ENCODE measurements at regions not wholly inside any gene's neighbourhood (a gene's known extent, or its start where the extent isn't known, plus 50 kb on each side); places are given as distances from the start of the nearest gene placed in this dataset.

DNA sequence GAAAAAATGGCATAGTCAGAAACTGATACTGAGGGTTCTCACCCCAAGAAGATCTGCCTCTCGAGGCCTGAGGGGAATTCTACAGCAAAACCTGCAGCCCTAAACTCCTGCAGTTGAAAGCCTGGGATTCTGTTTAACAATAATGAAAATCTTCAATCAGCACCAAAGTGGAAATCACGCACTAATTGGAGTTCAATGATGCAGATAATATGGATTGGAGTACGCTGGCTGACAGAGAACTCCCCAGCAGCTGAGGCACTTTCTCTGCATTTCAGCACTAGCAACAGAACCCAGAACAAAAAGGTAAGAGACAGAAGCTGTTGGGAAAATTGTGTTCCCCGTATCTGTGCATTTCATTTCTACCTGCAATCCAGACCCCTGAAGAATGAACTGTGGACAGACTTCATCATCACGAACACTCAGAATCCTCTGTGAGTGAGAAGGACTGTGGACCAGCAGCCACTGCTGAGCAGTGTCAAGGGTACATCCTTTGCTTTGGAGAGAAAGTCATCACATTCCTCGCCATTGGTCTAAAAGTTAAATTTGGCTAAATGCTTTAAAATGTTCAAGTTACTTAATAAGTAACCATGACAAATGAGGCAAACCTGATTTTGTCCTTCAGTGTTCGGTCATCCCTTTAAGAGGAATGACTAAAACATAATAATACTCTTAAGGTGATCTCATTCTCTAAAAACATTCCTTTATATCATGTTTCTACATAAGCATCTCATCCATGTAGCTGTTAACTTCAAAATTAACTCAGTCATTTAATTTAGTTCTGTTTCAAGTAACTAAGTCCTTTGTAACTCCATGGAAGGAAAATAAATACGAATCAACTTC lies 126.1 kb downstream of the GAS1 start:
- BruUV-seq (replicated peaks): no TSS peak
- Histone ChIP-seq H3K36me3 (replicated peaks in 1 of 2; ENCODE audit: control insufficient read depth in 1 of 2, insufficient read depth in 2 of 2, low read length in 2 of 2) (no peaks in the 10 kb centered on the region), H4K20me1 (ENCODE audit: insufficient read depth, low read length) (no peaks in the 10 kb centered on the region), H3K4me3 (replicated peaks in 1 of 3; ENCODE audit: insufficient read depth in 1 of 3, low read depth in 2 of 3, low read length in 3 of 3) (no peak overlapping the region), H3K27me3 (ENCODE audit: control insufficient read depth in 1 of 2, insufficient read depth in 2 of 2, low read length in 2 of 2) (peaks cover 0 to 6% of the 10 kb centered on the region in 2 experiments; a peak in 1 of 5 replicates), H3K79me2 (ENCODE audit: insufficient read depth, low read length) (no peaks in the 10 kb centered on the region), H3K9ac (ENCODE audit: insufficient read depth, low read depth, low read length) (no peak overlapping the region), H3K4me2 (ENCODE audit: low read depth, low read length) (no peak overlapping the region), H3K4me1 (ENCODE audit: insufficient read depth, low read length) (no peaks in the 10 kb centered on the region), H3K9me3 (ENCODE audit: low read length) (peaks cover 8% of the 10 kb centered on the region; the same call in 1 of the 2 replicates), H3K27ac (ENCODE audit: extremely low read length, insufficient read depth, low read length) (no peak overlapping the region), H2AFZ (ENCODE audit: low read length) (no peak overlapping the region)
- TF ChIP-seq ZNF274 (CRISPR knock-in tag; IDR thresholded peaks at IDR 0.05): no peak
- no peak for TF ChIP-seq NR2F6 (IDR thresholded peaks at IDR 0.05)
- TF ChIP-seq NR2F6 (CRISPR knock-in tag; IDR thresholded peaks at IDR 0.05): no peak
- no peak for TF ChIP-seq MAF1 (CRISPR knock-in tag; IDR thresholded peaks at IDR 0.05; ENCODE audit: borderline replicate concordance)
- intact Hi-C loops (cut with micrococcal nuclease; ENCODE audit: unreplicated experiment): no loop called here
- WGBS (ENCODE audit: low lambda C conversion rate): 2% methylated on average over 7 of the region's 8 CpGs
- FAIRE-seq (no peak), ATAC-seq (no peak), DNase-seq (ENCODE audit: low spot score) (no peak)
- CTCF ChIA-PET (ENCODE audit: low intra/inter-chr PET ratio, low total read pairs): no interaction called here
- in situ Hi-C loops (cut with HindIII; ENCODE audit: extremely low pct_ligation_motif_present, low pct_unique_long_range_greater_than_20kb): no loop called here
- POLR2A ChIA-PET: no interaction called here

DNA sequence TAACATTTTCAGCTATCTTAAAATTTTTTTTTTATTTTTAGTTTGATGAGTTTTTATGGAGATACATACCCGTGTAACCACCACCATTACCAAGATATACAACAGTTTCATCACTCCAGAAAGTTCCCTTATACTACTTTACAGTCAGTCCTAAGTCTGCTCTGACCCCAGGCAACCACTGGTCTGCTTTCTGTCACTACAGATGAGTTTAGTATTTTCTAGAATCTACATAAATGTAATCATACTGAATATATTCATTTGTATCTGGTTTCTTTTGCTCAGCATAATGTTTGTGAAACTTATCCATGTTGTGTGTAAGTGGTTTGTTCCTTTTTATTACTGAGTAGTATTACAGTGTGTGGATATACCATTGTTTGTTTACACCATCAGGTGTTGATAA lies 127.8 kb downstream of the GAS1 start:
- FAIRE-seq: no peak

More for the DNA sequence above, 127.8 kb downstream of the GAS1 start:
- no peak overlapping the region for H2AFZ ChIP-seq (ENCODE audit: low read length)
- DNase-seq (ENCODE audit: low spot score) (no peak), ATAC-seq (no peak)
- no peak overlapping the region for H3K4me2 ChIP-seq (ENCODE audit: low read depth, low read length)
- no peak overlapping the region for H3K9ac ChIP-seq (ENCODE audit: insufficient read depth, low read depth, low read length)
- TF ChIP-seq, protein P1, sequence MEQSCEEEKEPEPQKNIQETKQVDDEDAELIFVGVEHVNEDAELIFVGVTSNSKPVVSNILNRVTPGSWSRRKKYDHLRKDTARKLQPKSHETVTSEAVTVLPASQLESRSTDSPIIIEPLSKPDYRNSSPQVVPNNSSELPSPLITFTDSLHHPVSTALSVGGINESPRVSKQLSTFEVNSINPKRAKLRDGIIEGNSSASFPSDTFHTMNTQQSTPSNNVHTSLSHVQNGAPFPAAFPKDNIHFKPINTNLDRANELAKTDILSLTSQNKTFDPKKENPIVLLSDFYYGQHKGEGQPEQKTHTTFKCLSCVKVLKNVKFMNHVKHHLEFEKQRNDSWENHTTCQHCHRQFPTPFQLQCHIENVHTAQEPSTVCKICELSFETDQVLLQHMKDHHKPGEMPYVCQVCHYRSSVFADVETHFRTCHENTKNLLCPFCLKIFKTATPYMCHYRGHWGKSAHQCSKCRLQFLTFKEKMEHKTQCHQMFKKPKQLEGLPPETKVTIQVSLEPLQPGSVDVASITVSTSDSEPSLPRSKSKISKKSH (CRISPR knock-in tag; IDR thresholded peaks at IDR 0.05; ENCODE audit: borderline replicate concordance): no peak
- no peak for TF ChIP-seq TARDBP (CRISPR knock-in tag; IDR thresholded peaks at IDR 0.05)
- TF ChIP-seq, protein P2, sequence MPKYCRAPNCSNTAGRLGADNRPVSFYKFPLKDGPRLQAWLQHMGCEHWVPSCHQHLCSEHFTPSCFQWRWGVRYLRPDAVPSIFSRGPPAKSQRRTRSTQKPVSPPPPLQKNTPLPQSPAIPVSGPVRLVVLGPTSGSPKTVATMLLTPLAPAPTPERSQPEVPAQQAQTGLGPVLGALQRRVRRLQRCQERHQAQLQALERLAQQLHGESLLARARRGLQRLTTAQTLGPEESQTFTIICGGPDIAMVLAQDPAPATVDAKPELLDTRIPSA (CRISPR knock-in tag; IDR thresholded peaks at IDR 0.05; ENCODE audit: borderline replicate concordance): no peak
- no peak for TF ChIP-seq ZNF264 (CRISPR knock-in tag; IDR thresholded peaks at IDR 0.05)
- no peak for TF ChIP-seq POLR2A (IDR thresholded peaks at IDR 0.05; ENCODE audit: insufficient read depth in 1 of 2, low read depth in 2 of 2, low read length in 2 of 2)
- no peak for TF ChIP-seq HMG20A (CRISPR knock-in tag; IDR thresholded peaks at IDR 0.05; ENCODE audit: borderline replicate concordance)
- no peak for TF ChIP-seq TOPORS (CRISPR knock-in tag; IDR thresholded peaks at IDR 0.05)
- TF ChIP-seq ZNF12 (CRISPR knock-in tag; IDR thresholded peaks at IDR 0.05): no peak
- TF ChIP-seq ZNF652 (CRISPR knock-in tag; IDR thresholded peaks at IDR 0.05; ENCODE audit: borderline replicate concordance, low read depth): no peak
- no peak for TF ChIP-seq YY1 (IDR thresholded peaks at IDR 0.05; ENCODE audit: insufficient read depth, insufficient replicate concordance, low read depth, low read length)
- no peak for TF ChIP-seq NFE2L1 (CRISPR knock-in tag; IDR thresholded peaks at IDR 0.05; ENCODE audit: borderline replicate concordance)
- no peaks in the 10 kb centered on the region for H3K79me2 ChIP-seq (ENCODE audit: insufficient read depth, low read length)
- H3K9me3 ChIP-seq (ENCODE audit: low read length): peaks cover 8% of the 10 kb centered on the region; the same call in 1 of the 2 replicates
- ChIA-PET CTCF (ENCODE audit: low intra/inter-chr PET ratio, low total read pairs) (no interaction called here), POLR2A (no interaction called here)
- peaks cover 0 to 6% of the 10 kb centered on the region in 2 experiments; a peak in 1 of 5 replicates for H3K27me3 ChIP-seq (ENCODE audit: control insufficient read depth in 1 of 2, insufficient read depth in 2 of 2, low read length in 2 of 2)
- no peak overlapping the region for H3K4me3 ChIP-seq (replicated peaks in 1 of 3; ENCODE audit: insufficient read depth in 1 of 3, low read depth in 2 of 3, low read length in 3 of 3)
- intact Hi-C loops (cut with micrococcal nuclease; ENCODE audit: unreplicated experiment) (no loop called here), in situ Hi-C loops (cut with HindIII; ENCODE audit: extremely low pct_ligation_motif_present, low pct_unique_long_range_greater_than_20kb) (no loop called here)
- H3K36me3 ChIP-seq (replicated peaks in 1 of 2; ENCODE audit: control insufficient read depth in 1 of 2, insufficient read depth in 2 of 2, low read length in 2 of 2): no peaks in the 10 kb centered on the region
- H3K4me1 ChIP-seq (ENCODE audit: insufficient read depth, low read length): no peaks in the 10 kb centered on the region
- H3K27ac ChIP-seq (ENCODE audit: extremely low read length, insufficient read depth, low read length): no peak overlapping the region
- WGBS (ENCODE audit: low lambda C conversion rate): 0% methylated on average over 1 of the region's 1 CpG
- no TSS peak for BruUV-seq (replicated peaks)
- H4K20me1 ChIP-seq (ENCODE audit: insufficient read depth, low read length): no peaks in the 10 kb centered on the region

All from HepG2 (cell line).